ENCODE measurements at regions not wholly inside any gene's neighbourhood (a gene's known extent, or its start where the extent isn't known, plus 50 kb on each side); places are given as distances from the start of the nearest gene placed in this dataset.

GRCh38 chr2:128390256-128390990, 71.8 kb upstream of the HS6ST1 start:
- no peaks in the 10 kb centered on the region for H3F3A ChIP-seq (replicated peaks; ENCODE audit: insufficient read depth)
- H3K79me2 ChIP-seq (ENCODE audit: insufficient read depth): no peaks in the 10 kb centered on the region
- H3K9me3 ChIP-seq: no peaks in the 10 kb centered on the region
- no peak overlapping the region for H3K4me3 ChIP-seq (ENCODE audit: low read depth in 2 of 2, low read length in 1 of 2)
- peaks cover 0 to 6% of the 10 kb centered on the region in 2 experiments; a peak in 1 of 4 replicates for H3K4me1 ChIP-seq (ENCODE audit: control insufficient read depth in 1 of 2, insufficient read depth in 2 of 2, low read depth in 1 of 2, low read length in 1 of 2)
- TF ChIP-seq FOXJ3 (CRISPR knock-in tag; IDR thresholded peaks at IDR 0.05) (no peak), GATA2 (CRISPR knock-in tag; IDR thresholded peaks at IDR 0.05) (no peak), CHD2 (IDR thresholded peaks at IDR 0.05; ENCODE audit: low read length, partially characterized antibody) (no peak), MEF2A (IDR thresholded peaks at IDR 0.05; ENCODE audit: borderline replicate concordance, low read depth) (no peak), MAX (IDR thresholded peaks at IDR 0.05; ENCODE audit: low read depth) (no peak), RAD21 (IDR thresholded peaks at IDR 0.05; ENCODE audit: low read length) (no peak), TAF1 (IDR thresholded peaks at IDR 0.05; ENCODE audit: borderline replicate concordance, low read depth, low read length) (no peak), CTCF (IDR thresholded peaks at IDR 0.05) (no peak), PBX3 (IDR thresholded peaks at IDR 0.05) (no peak), FOSL2 (IDR thresholded peaks at IDR 0.05; ENCODE audit: borderline replicate concordance, low read depth) (no peak), RXRA (IDR thresholded peaks at IDR 0.05; ENCODE audit: borderline replicate concordance, low read depth) (no peak), ELF1 (IDR thresholded peaks at IDR 0.05) (no peak)
- no peak for DNase-seq
- H2AFZ ChIP-seq (ENCODE audit: low read depth): no peak overlapping the region
- WGBS (ENCODE audit: low lambda C conversion rate): 67% methylated on average over 14 of the region's 16 CpGs
- no peaks in the 10 kb centered on the region for H4K20me1 ChIP-seq (ENCODE audit: insufficient read depth)
- POLR2A ChIA-PET: no interaction called here
- no peaks in the 10 kb centered on the region for H3K36me3 ChIP-seq (replicated peaks in 1 of 2; ENCODE audit: control insufficient read depth in 1 of 2, insufficient read depth in 2 of 2, low read length in 1 of 2)
- CTCF ChIA-PET: interaction anchor here (0.9 to 1.1 kb wide), 3 partner anchors 9 to 1193 kb away, joined by 3 read pairs; no protein-coding TSS in a partner anchor
- no peaks in the 10 kb centered on the region for H3K27me3 ChIP-seq (ENCODE audit: insufficient read depth)
- H3K27ac ChIP-seq (ENCODE audit: low read depth in 2 of 2, low read length in 1 of 2): no peak overlapping the region; a peak in 1 of 4 replicates
- no peak overlapping the region for H3K9ac ChIP-seq
- no peaks in the 10 kb centered on the region for H3K9me2 ChIP-seq
- no peak overlapping the region for H3K4me2 ChIP-seq

GRCh38 chr2:128390991-128391630, 72.4 kb upstream of the HS6ST1 start:
- Histone ChIP-seq H3K4me3 (ENCODE audit: low read depth in 2 of 2, low read length in 1 of 2) (no peak overlapping the region), H3F3A (replicated peaks; ENCODE audit: insufficient read depth) (no peaks in the 10 kb centered on the region), H3K9ac (no peak overlapping the region), H3K9me3 (no peaks in the 10 kb centered on the region), H3K36me3 (replicated peaks in 1 of 2; ENCODE audit: control insufficient read depth in 1 of 2, insufficient read depth in 2 of 2, low read length in 1 of 2) (no peaks in the 10 kb centered on the region), H3K4me1 (ENCODE audit: control insufficient read depth in 1 of 2, insufficient read depth in 2 of 2, low read depth in 1 of 2, low read length in 1 of 2) (peaks cover 0 to 6% of the 10 kb centered on the region in 2 experiments; a peak in 2 of 4 replicates), H3K4me2 (no peak overlapping the region), H4K20me1 (ENCODE audit: insufficient read depth) (no peaks in the 10 kb centered on the region), H3K27ac (ENCODE audit: low read depth in 2 of 2, low read length in 1 of 2) (no peak overlapping the region), H3K27me3 (ENCODE audit: insufficient read depth) (no peaks in the 10 kb centered on the region), H3K79me2 (ENCODE audit: insufficient read depth) (no peaks in the 10 kb centered on the region), H2AFZ (ENCODE audit: low read depth) (no peak overlapping the region), H3K9me2 (no peaks in the 10 kb centered on the region)
- ChIA-PET POLR2A (no interaction called here), CTCF (interaction anchor here (0.9 to 1.1 kb wide), 2 partner anchors 10 to 71 kb away, joined by 3 read pairs; no protein-coding TSS in a partner anchor)
- DNase-seq: no peak
- WGBS (ENCODE audit: low lambda C conversion rate): 72% methylated on average over 15 of the region's 15 CpGs
- TF ChIP-seq RAD21 (IDR thresholded peaks at IDR 0.05; ENCODE audit: low read length) (no peak), TAF1 (IDR thresholded peaks at IDR 0.05; ENCODE audit: borderline replicate concordance, low read depth, low read length) (no peak), ELF1 (IDR thresholded peaks at IDR 0.05) (no peak), PBX3 (IDR thresholded peaks at IDR 0.05) (no peak), RFX5 (IDR thresholded peaks at IDR 0.05; ENCODE audit: low read length) (no peak), POLR2AphosphoS5 (IDR thresholded peaks at IDR 0.05; ENCODE audit: low read depth, low read length) (no peak), CTCF (IDR thresholded peaks at IDR 0.05) (no peak), FOSL2 (IDR thresholded peaks at IDR 0.05; ENCODE audit: borderline replicate concordance, low read depth) (no peak), TCF12 (IDR thresholded peaks at IDR 0.05) (no peak), SMC3 (IDR thresholded peaks at IDR 0.05; ENCODE audit: low read depth, low read length) (no peak), RXRA (IDR thresholded peaks at IDR 0.05; ENCODE audit: borderline replicate concordance, low read depth) (no peak)

All from SK-N-SH (cell line).